ENCODE measurements at regions not wholly inside any gene's neighbourhood (a gene's known extent, or its start where the extent isn't known, plus 50 kb on each side); places are given as distances from the start of the nearest gene placed in this dataset.
"Not testable (repeated sequence)": the region's sequence is repeated elsewhere in the genome, so short reads cannot be mapped to it uniquely, and the experiment has no call there.

GRCh38 chr5:30469691-30470090, 723.8 kb upstream of the CDH6 start:
- H3K4me3 ChIP-seq (ENCODE audit: low read length) = no peak overlapping the region
- TF ChIP-seq CTCF (IDR thresholded peaks at IDR 0.05; ENCODE audit: insufficient read depth, low read depth, low read length, missing control alignments) = no peak
- no peak for DNase-seq (ENCODE audit: low read depth)

- no peak overlapping the region for H3K4me3 ChIP-seq (ENCODE audit: low read length)
- no peak for TF ChIP-seq CTCF (IDR thresholded peaks at IDR 0.05; ENCODE audit: insufficient read depth, low read depth, low read length, missing control alignments)
- no peak for DNase-seq (ENCODE audit: low read depth)
Measured at GRCh38 chr5:30458681-30459080, 734.8 kb upstream of the CDH6 start.

- H3K4me3 ChIP-seq (ENCODE audit: low read length); DNase-seq (ENCODE audit: low read depth): not testable (repeated sequence)
Measured at GRCh38 chr5:30455484-30455883, 738.0 kb upstream of the CDH6 start.

DNA sequence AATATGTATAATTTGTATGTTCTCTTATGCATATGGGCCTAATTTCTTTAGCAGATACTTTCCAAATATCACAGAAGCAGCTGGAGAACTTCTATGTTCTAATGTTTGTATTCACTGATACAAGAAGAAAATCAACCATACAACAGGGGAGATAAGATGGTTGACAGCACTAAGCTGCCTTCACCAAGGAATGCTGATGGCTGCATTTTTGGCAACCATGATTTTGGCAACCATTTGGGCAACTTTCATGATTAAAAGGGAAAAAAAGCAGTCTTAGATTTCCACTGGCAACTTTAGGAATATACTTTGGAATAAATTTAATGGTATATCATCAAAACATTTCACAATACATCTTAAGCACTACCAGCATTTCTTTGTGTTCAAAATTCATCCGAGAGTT, 740.3 kb upstream of the CDH6 start:
- no peak for DNase-seq (ENCODE audit: low read depth)
- no peak for TF ChIP-seq CTCF (IDR thresholded peaks at IDR 0.05; ENCODE audit: insufficient read depth, low read depth, low read length, missing control alignments)
- no peak overlapping the region for H3K4me3 ChIP-seq (ENCODE audit: low read length)

DNA sequence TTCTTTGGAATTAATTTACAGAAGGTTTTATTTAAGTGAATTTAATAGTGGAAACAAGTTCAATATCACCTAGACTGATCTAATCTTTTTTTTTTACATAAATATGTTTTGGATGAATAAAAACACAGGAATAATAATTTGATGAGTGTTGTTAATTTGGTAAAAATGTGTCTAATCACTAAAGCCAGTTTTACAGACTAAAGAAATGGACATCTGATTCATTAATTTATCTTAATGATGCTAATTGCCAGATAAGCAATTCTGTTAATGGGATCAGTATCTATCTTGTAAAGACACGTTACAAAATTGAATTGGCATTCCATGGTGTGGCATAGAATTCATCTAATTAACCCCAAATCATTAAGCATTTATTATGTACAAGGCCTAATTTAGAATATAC, 743.3 kb upstream of the CDH6 start:
- no peak for TF ChIP-seq CTCF (IDR thresholded peaks at IDR 0.05; ENCODE audit: insufficient read depth, low read depth, low read length, missing control alignments)
- no peak overlapping the region for H3K4me3 ChIP-seq (ENCODE audit: low read length)

DNA sequence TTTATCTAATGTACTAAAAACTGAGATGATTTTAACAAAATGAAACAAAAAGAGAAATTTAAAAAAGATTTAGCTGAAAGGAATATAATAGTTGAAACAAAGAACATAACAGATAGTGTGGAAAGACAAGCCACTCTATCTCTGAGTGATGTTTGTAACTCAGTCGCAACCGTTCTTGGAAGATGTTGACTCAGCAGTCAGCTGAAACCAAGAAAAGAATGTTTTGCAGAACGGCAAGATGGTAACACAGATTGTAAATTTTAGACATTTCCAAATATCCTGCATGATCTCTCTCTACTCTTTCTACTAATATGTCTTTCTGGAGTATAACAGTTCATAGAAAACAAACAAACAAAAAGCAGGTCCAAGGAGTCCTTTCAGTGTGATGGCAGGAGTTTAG, 746.1 kb upstream of the CDH6 start:
- TF ChIP-seq CTCF (IDR thresholded peaks at IDR 0.05; ENCODE audit: insufficient read depth, low read depth, low read length, missing control alignments) = no peak
- no peak for DNase-seq (ENCODE audit: low read depth)
- no peak overlapping the region for H3K4me3 ChIP-seq (ENCODE audit: low read length)

More for the DNA sequence above, 743.3 kb upstream of the CDH6 start:
- DNase-seq (ENCODE audit: low read depth) = no peak

DNA sequence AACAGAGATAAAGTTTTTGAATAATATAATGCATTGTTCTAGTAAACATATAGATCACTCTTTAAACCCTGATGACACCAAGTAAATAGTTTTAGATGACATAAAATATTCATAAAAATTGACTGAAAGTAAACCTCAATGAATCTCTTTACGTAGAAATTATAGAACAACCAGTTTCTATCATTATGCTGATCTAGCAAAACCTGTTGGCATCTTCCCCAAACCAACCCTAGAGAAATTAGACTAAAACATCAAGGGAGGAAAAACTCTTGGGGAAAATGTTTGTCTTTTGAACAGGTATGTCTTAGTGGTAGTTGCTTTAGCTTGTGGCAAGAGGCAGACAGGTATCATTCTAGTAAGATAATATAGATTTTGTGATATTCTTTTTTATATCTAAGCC, 747.0 kb upstream of the CDH6 start:
- TF ChIP-seq CTCF (IDR thresholded peaks at IDR 0.05; ENCODE audit: insufficient read depth, low read depth, low read length, missing control alignments) = no peak
- no peak for DNase-seq (ENCODE audit: low read depth)
- H3K4me3 ChIP-seq (ENCODE audit: low read length) = no peak overlapping the region

GRCh38 chr5:30438785-30439184, 754.7 kb upstream of the CDH6 start:
- DNase-seq (ENCODE audit: low read depth) = no peak
- TF ChIP-seq CTCF (IDR thresholded peaks at IDR 0.05; ENCODE audit: insufficient read depth, low read depth, low read length, missing control alignments) = no peak
- no peak overlapping the region for H3K4me3 ChIP-seq (ENCODE audit: low read length)

Measured in epithelial cell of esophagus (primary cell).